NCI-H146 (cell line): ENCODE measurements at regions not wholly inside any gene's neighbourhood (a gene's known extent, or its start where the extent isn't known, plus 50 kb on each side); places are given as distances from the start of the nearest gene placed in this dataset.

Experiments used
- DNase-seq: peaks from one replicate; lab custom pipeline; 2025; lab: John Stamatoyannopoulos, UW

DNA sequence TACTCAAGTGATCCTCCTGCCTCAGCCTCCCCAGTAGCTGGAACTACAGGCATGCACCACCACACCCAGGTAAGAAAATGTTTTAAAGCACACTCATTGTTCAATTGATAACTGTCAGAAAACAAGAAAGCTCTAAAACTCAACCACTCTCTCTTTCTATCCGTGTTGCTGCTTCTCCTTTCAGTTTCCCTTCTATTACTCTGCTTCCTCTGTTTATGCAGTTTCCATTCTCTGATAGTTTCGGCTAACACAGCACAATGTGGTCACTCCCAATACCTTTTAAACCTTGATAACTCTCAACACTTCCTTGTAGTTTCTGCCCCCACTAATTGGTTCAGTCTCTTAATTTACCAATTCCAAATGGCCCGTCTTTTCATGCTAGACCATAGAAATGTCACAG is 59.2 kb upstream of the NR4A3 start:
- DNase-seq = no peak
